ENCODE measurements at regions not wholly inside any gene's neighbourhood (a gene's known extent, or its start where the extent isn't known, plus 50 kb on each side); places are given as distances from the start of the nearest gene placed in this dataset.
A peak's percentile ranks its signal among the peaks of the same experiment; 100 is the strongest.

- Histone ChIP-seq H3K56ac (replicated peaks; ENCODE audit: insufficient read length, low read depth, low read length) (no peak overlapping the region), H3K79me2 (ENCODE audit: control insufficient read depth in 1 of 2, insufficient read depth in 2 of 2, low read length in 2 of 2) (no peaks in the 10 kb centered on the region), H3K18ac (ENCODE audit: extremely low read depth, low read length) (peak overlapping the region; percentile 63; the same call in 1 of the 2 replicates), H3K4me3 (ENCODE audit: extremely low read depth in 1 of 4, insufficient read depth in 2 of 4, low read depth in 3 of 4, low read length in 4 of 4) (no peak overlapping the region), H2BK120ac (replicated peaks; ENCODE audit: low read depth, low read length) (no peak overlapping the region), H3K27ac (ENCODE audit: low read depth, low read length) (no peak overlapping the region), H3K9ac (replicated peaks in 1 of 4; ENCODE audit: extremely low read depth in 1 of 4, low read depth in 3 of 4, low read length in 3 of 4) (no peak overlapping the region), H4K91ac (replicated peaks; ENCODE audit: insufficient read length, low read length) (no peak overlapping the region), H2BK20ac (ENCODE audit: low read length) (0 out of 2 replicates have a peak overlapping the region, but pooled peaks have one; percentile 21), H3K36me3 (ENCODE audit: control insufficient read depth in 2 of 4, insufficient read depth in 4 of 4, low read length in 3 of 4) (no peaks in the 10 kb centered on the region), H3K79me1 (ENCODE audit: low read depth, low read length) (no peaks in the 10 kb centered on the region), H4K8ac (ENCODE audit: extremely low read depth, insufficient read depth, low read length) (no peak overlapping the region), H3K4me1 (replicated peaks in 1 of 4; ENCODE audit: control insufficient read depth in 3 of 4, insufficient read depth in 4 of 4, low read length in 3 of 4) (peaks cover 2 to 20% (median 6%) of the 10 kb centered on the region in 4 experiments; a peak in 5 of 7 replicates), H2AK5ac (ENCODE audit: low read depth, low read length) (no peak overlapping the region; the same call in 1 of the 2 replicates), H3K4ac (replicated peaks; ENCODE audit: insufficient read length, low read depth, low read length) (no peak overlapping the region), H2BK12ac (ENCODE audit: low read depth, low read length) (no peak overlapping the region), H2BK15ac (ENCODE audit: low read length) (0 out of 2 replicates have a peak overlapping the region, but pooled peaks have one; percentile 49), H3K23ac (ENCODE audit: insufficient read length) (no peak overlapping the region), H2AFZ (ENCODE audit: low read length) (no peak overlapping the region), H3K9me3 (ENCODE audit: insufficient read depth in 2 of 2, low read depth in 1 of 2, low read length in 1 of 2) (no peaks in the 10 kb centered on the region), H2BK5ac (ENCODE audit: low read depth, low read length) (0 out of 2 replicates have a peak overlapping the region, but pooled peaks have one; percentile 26), H3K4me2 (ENCODE audit: insufficient read depth in 1 of 2, low read depth in 2 of 2, low read length in 2 of 2) (peak overlapping the region; percentile 3 to 16; a peak in 2 of 4 replicates), H4K20me1 (replicated peaks in 1 of 2; ENCODE audit: control insufficient read depth in 1 of 2, insufficient read depth in 2 of 2, low read length in 2 of 2) (no peaks in the 10 kb centered on the region), H3K14ac (ENCODE audit: insufficient read length) (no peak overlapping the region), H3K27me3 (replicated peaks in 1 of 4; ENCODE audit: control insufficient read depth in 3 of 4, extremely low read depth in 1 of 4, insufficient read depth in 3 of 4, low read length in 3 of 4) (no peaks in the 10 kb centered on the region), H4K5ac (ENCODE audit: insufficient read length, low read depth, low read length) (no peak overlapping the region), H3K23me2 (ENCODE audit: low read depth, low read length) (no peaks in the 10 kb centered on the region)
- TF ChIP-seq EZH2 (IDR thresholded peaks at IDR 0.05; ENCODE audit: low read depth, low read length, severe bottlenecking), result no peak
- no peak for TF ChIP-seq SIX5 (IDR thresholded peaks at IDR 0.05; ENCODE audit: low read depth, low read length)
- TF ChIP-seq KDM5A (IDR thresholded peaks at IDR 0.05; ENCODE audit: low read length), result no peak
- TF ChIP-seq HDAC2 (IDR thresholded peaks at IDR 0.05; ENCODE audit: borderline replicate concordance in 1 of 2, low read depth in 2 of 2, low read length in 2 of 2), result no peak
- DNase-seq (ENCODE audit: low read depth in 1 of 2, low spot score in 2 of 2), result no peak
- FAIRE-seq, result peak; percentile 7
- ChIA-PET POLR2A (ENCODE audit: partially characterized antibody) (interaction anchor here (0.5 to 1.1 kb wide), 2 partner anchors 9 to 310 kb away, joined by 3 read pairs; no protein-coding TSS in a partner anchor), CTCF (ENCODE audit: partially characterized antibody) (interaction anchor here (1.1 to 1.3 kb wide), 2 partner anchors 9 to 29 kb away, joined by 4 read pairs; no protein-coding TSS in a partner anchor)
- 73% methylated on average over 7 of the region's 7 CpGs; no CpG with 5 or more reads in 1 of the 2 experiments for WGBS, 2 experiments (ENCODE audit: extremely low coverage in 1 of 2, insufficient coverage in 1 of 2, insufficient read length in 1 of 2, insufficient replicate concordance in 2 of 2, low coverage in 1 of 2, low lambda C conversion rate in 2 of 2, missing lambda C conversion rate in 1 of 2)
These were observed 110.3 kb upstream of the KIT start for GRCh38 chr4:54547299-54548097.
